A673 (cell line): ENCODE measurements at regions not wholly inside any gene's neighbourhood (a gene's known extent, or its start where the extent isn't known, plus 50 kb on each side); places are given as distances from the start of the nearest gene placed in this dataset.

Experiments used
- BruUV-seq: library from RNA; stranded (reverse); fragments of 400-500 nt; replicated peaks from 2 replicates; lab custom pipeline; 2021; lab: Mats Ljungman, UMichigan
- CTCF ChIA-PET: fragments of 300-600 bp; sonication (Branson Sonifier 250); formaldehyde crosslinking; loops from one replicate; lab custom pipeline; 2022; ENCODE audit warnings: antibody characterized with exemption; lab: Charles Lee
- POLR2A ChIA-PET: fragments of 300-600 bp; sonication (Branson Sonifier 250); formaldehyde crosslinking; loops from one replicate; lab custom pipeline; 2022; ENCODE audit warnings: antibody characterized with exemption; ENCODE audit not compliant: low non-redundant PET; lab: Charles Lee
- DNase-seq: peaks from one replicate; pipeline ENCODE4 v3.0.0-alpha.2; 2015; ENCODE audit warnings: low spot score
- H3K27ac ChIP-seq: fragments of 200-600 bp; sonication (generic); 2 replicates; pipeline ENCODE4 v1.5.1; 2016; ENCODE audit warnings: mixed run types, low read depth, mild to moderate bottlenecking, mixed read lengths, antibody characterized with exemption, low read length; ENCODE audit not compliant: poor library complexity, severe bottlenecking
- H3K27me3 ChIP-seq: fragments of 200-600 bp; sonication (generic); replicated peaks from 2 replicates; pipeline ENCODE4 v1.6.1; 2017; ENCODE audit warnings: mixed run types, low read depth, mild to moderate bottlenecking, mixed read lengths, antibody characterized with exemption, low read length; ENCODE audit not compliant: insufficient read depth, poor library complexity
- H3K36me3 ChIP-seq: fragments of 200-600 bp; sonication (generic); 2 replicates; pipeline ENCODE4 v1.6.1; 2016; ENCODE audit warnings: mixed run types, mild to moderate bottlenecking, mixed read lengths, antibody characterized with exemption, low read length; ENCODE audit not compliant: insufficient read depth, poor library complexity, severe bottlenecking
- H3K4me1 ChIP-seq: fragments of 200-600 bp; sonication (generic); 2 replicates; pipeline ENCODE4 v1.6.1; 2017; ENCODE audit warnings: mixed run types, mild to moderate bottlenecking, mixed read lengths, antibody characterized with exemption, low read length; ENCODE audit not compliant: insufficient read depth, poor library complexity, severe bottlenecking
- H3K4me3 ChIP-seq: fragments of 200-600 bp; sonication (generic); 2 replicates; pipeline ENCODE4 v1.5.1; 2016; ENCODE audit warnings: low read depth, mixed run types, mild to moderate bottlenecking, mixed read lengths, low read length; ENCODE audit not compliant: poor library complexity, severe bottlenecking
- H3K9me3 ChIP-seq: fragments of 200-600 bp; sonication (generic); 2 replicates; pipeline ENCODE4 v1.6.1; 2016; ENCODE audit warnings: mixed run types, low read depth, mild to moderate bottlenecking, mixed read lengths, antibody characterized with exemption, low read length; ENCODE audit not compliant: poor library complexity, severe bottlenecking
- EZH2 ChIP-seq: fragments of 200-600 bp; sonication (generic); IDR thresholded peaks from 2 replicates; pipeline ENCODE4 v1.6.1; 2017; ENCODE audit warnings: borderline replicate concordance, low read depth, mild to moderate bottlenecking, mixed read lengths, antibody characterized with exemption, low read length; ENCODE audit not compliant: poor library complexity, severe bottlenecking
- intact Hi-C: fragments of 100-400 bp; cut with micrococcal nuclease; formaldehyde crosslinking; loops from one replicate; pipeline ENCODE4 v1.10.0; 2022; ENCODE audit not compliant: unreplicated experiment
- TF ChIP-seq, protein P1 (sequence below): fragments of 300-800, 200-600 bp; sonication (generic); conservative IDR thresholded peaks from 2 replicates; pipeline ENCODE4 v1.5.1; 2017; ENCODE audit warnings: low read depth, mild to moderate bottlenecking, antibody characterized with exemption, low read length, moderate library complexity, mixed read lengths

DNA sequence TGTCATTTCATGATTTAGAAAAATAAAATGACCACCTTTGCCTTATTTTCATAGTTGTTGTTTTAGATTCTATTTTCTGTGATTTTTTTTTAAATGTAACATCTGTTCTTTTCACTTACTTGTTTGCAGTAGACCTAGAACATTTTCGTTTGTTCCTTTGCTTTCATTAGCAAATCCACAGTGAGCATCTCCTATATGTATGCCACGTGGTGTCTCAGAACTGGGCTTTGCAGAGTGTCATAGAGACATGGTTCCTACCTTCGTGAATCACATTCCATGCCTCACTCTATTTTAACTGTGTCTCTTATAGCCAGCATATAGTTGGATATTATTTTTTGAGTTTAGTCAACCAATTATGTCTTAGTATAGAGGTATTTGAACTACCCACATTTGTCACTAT lies 118.2 kb downstream of the KLF13 start:
- Histone ChIP-seq H3K27me3 (no peaks in the 10 kb centered on the region), H3K9me3 (no peaks in the 10 kb centered on the region), H3K4me3 (no peak overlapping the region), H3K27ac (no peak overlapping the region), H3K36me3 (no peaks in the 10 kb centered on the region), H3K4me1 (no peaks in the 10 kb centered on the region)
- intact Hi-C loops, result no loop called here
- CTCF ChIA-PET, result no interaction called here
- POLR2A ChIA-PET, result no interaction called here
- TF ChIP-seq, protein P1, sequence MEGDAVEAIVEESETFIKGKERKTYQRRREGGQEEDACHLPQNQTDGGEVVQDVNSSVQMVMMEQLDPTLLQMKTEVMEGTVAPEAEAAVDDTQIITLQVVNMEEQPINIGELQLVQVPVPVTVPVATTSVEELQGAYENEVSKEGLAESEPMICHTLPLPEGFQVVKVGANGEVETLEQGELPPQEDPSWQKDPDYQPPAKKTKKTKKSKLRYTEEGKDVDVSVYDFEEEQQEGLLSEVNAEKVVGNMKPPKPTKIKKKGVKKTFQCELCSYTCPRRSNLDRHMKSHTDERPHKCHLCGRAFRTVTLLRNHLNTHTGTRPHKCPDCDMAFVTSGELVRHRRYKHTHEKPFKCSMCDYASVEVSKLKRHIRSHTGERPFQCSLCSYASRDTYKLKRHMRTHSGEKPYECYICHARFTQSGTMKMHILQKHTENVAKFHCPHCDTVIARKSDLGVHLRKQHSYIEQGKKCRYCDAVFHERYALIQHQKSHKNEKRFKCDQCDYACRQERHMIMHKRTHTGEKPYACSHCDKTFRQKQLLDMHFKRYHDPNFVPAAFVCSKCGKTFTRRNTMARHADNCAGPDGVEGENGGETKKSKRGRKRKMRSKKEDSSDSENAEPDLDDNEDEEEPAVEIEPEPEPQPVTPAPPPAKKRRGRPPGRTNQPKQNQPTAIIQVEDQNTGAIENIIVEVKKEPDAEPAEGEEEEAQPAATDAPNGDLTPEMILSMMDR, result no peak
- TF ChIP-seq EZH2, result no peak
- DNase-seq, result no peak
- BruUV-seq, result no TSS peak

DNA sequence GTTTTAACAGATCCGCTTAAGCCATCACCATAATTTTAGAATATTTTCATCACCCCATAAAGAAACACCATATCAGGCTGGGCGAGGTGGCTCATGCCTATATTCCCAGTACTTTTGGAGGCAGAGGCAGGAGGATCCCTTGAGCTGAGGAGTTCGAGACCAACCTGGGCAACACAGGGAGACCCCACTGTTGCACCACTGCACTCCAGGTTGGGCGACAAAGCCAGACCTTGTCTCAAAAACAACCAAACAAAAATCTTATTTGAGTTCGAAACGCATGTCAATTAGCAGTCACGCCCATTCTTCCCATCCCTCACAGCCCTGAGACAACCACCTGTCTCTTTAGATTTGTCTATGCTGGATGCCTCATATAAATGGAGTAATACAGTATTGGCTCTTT lies 119.9 kb downstream of the KLF13 start:
- Histone ChIP-seq H3K4me3 (no peak overlapping the region), H3K4me1 (no peaks in the 10 kb centered on the region), H3K36me3 (no peaks in the 10 kb centered on the region), H3K27ac (no peak overlapping the region), H3K9me3 (no peaks in the 10 kb centered on the region), H3K27me3 (no peaks in the 10 kb centered on the region)
- intact Hi-C loops, result no loop called here
- CTCF ChIA-PET, result no interaction called here
- no peak for TF ChIP-seq EZH2
- TF ChIP-seq, protein P1, result no peak
- no TSS peak for BruUV-seq
- POLR2A ChIA-PET, result no interaction called here
- no peak for DNase-seq

DNA sequence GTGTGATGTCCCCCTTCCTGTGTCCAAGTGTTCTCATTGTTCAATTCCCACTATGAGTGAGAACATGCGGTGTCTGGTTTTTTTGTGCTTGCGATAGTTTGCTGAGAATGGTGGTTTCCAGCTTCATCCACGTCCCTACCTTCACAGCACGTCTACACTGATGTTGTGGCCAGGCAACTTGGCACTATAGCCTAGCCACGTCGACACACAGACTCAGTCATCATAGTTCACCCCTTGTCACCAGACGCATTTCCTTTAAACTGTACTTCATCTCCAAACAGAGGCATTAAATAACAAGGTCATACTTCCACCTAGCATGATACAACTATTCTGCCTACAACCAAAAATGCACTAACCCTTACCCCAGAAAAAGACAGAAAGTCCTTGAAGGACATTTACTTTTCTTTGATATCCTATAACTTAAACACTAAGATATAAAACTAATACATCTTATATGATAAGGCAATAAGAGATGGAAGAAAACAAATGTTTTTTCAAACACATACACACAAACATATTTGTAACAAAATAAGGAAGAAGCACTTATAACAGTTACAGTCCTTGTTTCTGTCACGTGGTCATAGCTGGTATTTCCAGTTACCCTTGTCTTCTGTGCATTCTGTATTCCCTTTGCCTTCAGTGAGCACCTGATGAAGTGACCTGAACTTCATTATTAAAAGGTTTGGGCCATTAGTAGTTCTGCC lies 121.4 kb downstream of the KLF13 start:
- Histone ChIP-seq H3K27ac (no peak overlapping the region), H3K4me3 (no peak overlapping the region), H3K9me3 (no peaks in the 10 kb centered on the region), H3K4me1 (no peaks in the 10 kb centered on the region), H3K27me3 (no peaks in the 10 kb centered on the region), H3K36me3 (no peaks in the 10 kb centered on the region)
- intact Hi-C loops, result no loop called here
- no peak for DNase-seq
- POLR2A ChIA-PET, result no interaction called here
- BruUV-seq, result no TSS peak
- CTCF ChIA-PET, result no interaction called here
- TF ChIP-seq, protein P1, result no peak
- no peak for TF ChIP-seq EZH2
